GM19035 (cell line): ENCODE measurements at regions not wholly inside any gene's neighbourhood (a gene's known extent, or its start where the extent isn't known, plus 50 kb on each side); places are given as distances from the start of the nearest gene placed in this dataset.

Experiments used
- ATAC-seq: cut with Tn5 transposase; IDR thresholded peaks from one replicate; pipeline ENCODE4 v1.9.1; 2021; ENCODE audit not compliant: unreplicated experiment

- ATAC-seq = no peak
Observed at GRCh38 chr9:107064378-107064777, 201.4 kb downstream of the ZNF462 start.

- ATAC-seq = no peak
Observed at GRCh38 chr9:107065549-107065948, 202.6 kb downstream of the ZNF462 start.

GRCh38 chr9:107067739-107068416 lies 204.9 kb downstream of the ZNF462 start:
- ATAC-seq = no peak

GRCh38 chr9:107068581-107068980 lies 205.6 kb downstream of the ZNF462 start:
- no peak for ATAC-seq

- ATAC-seq = no peak
Observed at GRCh38 chr9:107070586-107070985, 207.6 kb downstream of the ZNF462 start.

GRCh38 chr9:107078061-107078460 lies 205.0 kb upstream of the RAD23B start:
- no peak for ATAC-seq

- ATAC-seq = no peak
Observed at GRCh38 chr9:107079589-107079988, 203.5 kb upstream of the RAD23B start.

GRCh38 chr9:107080130-107080529 lies 202.9 kb upstream of the RAD23B start:
- no peak for ATAC-seq

- ATAC-seq = no peak
Observed at GRCh38 chr9:107086460-107086859, 196.6 kb upstream of the RAD23B start.

GRCh38 chr9:107087222-107087621 lies 195.9 kb upstream of the RAD23B start:
- ATAC-seq = no peak

- no peak for ATAC-seq
Observed at GRCh38 chr9:107090218-107090617, 192.9 kb upstream of the RAD23B start.

GRCh38 chr9:107093365-107094060 lies 189.6 kb upstream of the RAD23B start:
- ATAC-seq = no peak

- ATAC-seq = no peak
Observed at GRCh38 chr9:107094370-107094769, 188.7 kb upstream of the RAD23B start.

GRCh38 chr9:107100591-107100990 lies 182.5 kb upstream of the RAD23B start:
- no peak for ATAC-seq

GRCh38 chr9:107102011-107102410 lies 181.1 kb upstream of the RAD23B start:
- no peak for ATAC-seq

- no peak for ATAC-seq
Observed at GRCh38 chr9:107103621-107104020, 179.5 kb upstream of the RAD23B start.

- no peak for ATAC-seq
Observed at GRCh38 chr9:107105784-107106183, 177.3 kb upstream of the RAD23B start.

GRCh38 chr9:107106416-107106815 lies 176.7 kb upstream of the RAD23B start:
- ATAC-seq = no peak

GRCh38 chr9:107108342-107109130 lies 174.5 kb upstream of the RAD23B start:
- no peak for ATAC-seq

GRCh38 chr9:107109324-107109723 lies 173.8 kb upstream of the RAD23B start:
- no peak for ATAC-seq

- ATAC-seq = no peak
Observed at GRCh38 chr9:107110153-107110552, 172.9 kb upstream of the RAD23B start.

- no peak for ATAC-seq
Observed at GRCh38 chr9:107112707-107113243, 170.3 kb upstream of the RAD23B start.
